HG03108 (cell line): ENCODE measurements at regions not wholly inside any gene's neighbourhood (a gene's known extent, or its start where the extent isn't known, plus 50 kb on each side); places are given as distances from the start of the nearest gene placed in this dataset.

Experiments used
- ATAC-seq: cut with Tn5 transposase; IDR thresholded peaks from one replicate; pipeline ENCODE4 v1.9.1; 2021; ENCODE audit warnings: moderate library complexity; ENCODE audit not compliant: unreplicated experiment

GRCh38 chr15:47824147-47824546, 106.8 kb downstream of the SEMA6D start:
- no peak for ATAC-seq

GRCh38 chr15:47829667-47830066, 112.4 kb downstream of the SEMA6D start:
- ATAC-seq: no peak

DNA sequence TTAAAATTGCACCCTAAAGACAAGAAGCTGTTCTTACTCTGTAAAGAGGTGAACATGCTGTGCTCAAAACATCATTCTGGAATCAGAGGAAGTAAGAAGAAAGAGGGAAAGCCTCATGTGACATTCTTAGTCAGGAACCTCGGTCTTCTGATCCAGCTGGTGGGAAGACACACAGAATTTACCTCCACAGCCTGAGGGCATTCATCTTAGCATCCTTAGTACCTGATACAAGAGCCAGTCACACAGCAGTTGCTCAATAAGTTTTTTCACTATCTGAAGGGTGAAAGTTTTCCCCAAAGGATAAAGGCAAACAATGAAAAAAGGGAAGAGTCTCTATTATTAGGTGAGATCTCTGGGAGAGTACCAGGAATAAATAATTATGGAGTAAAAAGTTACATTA, 116.8 kb downstream of the SEMA6D start:
- no peak for ATAC-seq

GRCh38 chr15:47839233-47839825, 122.0 kb downstream of the SEMA6D start:
- ATAC-seq: no peak

GRCh38 chr15:47843124-47843663, 125.9 kb downstream of the SEMA6D start:
- no peak for ATAC-seq

- no peak for ATAC-seq
Observed at GRCh38 chr15:47844437-47844836, 127.1 kb downstream of the SEMA6D start.

DNA sequence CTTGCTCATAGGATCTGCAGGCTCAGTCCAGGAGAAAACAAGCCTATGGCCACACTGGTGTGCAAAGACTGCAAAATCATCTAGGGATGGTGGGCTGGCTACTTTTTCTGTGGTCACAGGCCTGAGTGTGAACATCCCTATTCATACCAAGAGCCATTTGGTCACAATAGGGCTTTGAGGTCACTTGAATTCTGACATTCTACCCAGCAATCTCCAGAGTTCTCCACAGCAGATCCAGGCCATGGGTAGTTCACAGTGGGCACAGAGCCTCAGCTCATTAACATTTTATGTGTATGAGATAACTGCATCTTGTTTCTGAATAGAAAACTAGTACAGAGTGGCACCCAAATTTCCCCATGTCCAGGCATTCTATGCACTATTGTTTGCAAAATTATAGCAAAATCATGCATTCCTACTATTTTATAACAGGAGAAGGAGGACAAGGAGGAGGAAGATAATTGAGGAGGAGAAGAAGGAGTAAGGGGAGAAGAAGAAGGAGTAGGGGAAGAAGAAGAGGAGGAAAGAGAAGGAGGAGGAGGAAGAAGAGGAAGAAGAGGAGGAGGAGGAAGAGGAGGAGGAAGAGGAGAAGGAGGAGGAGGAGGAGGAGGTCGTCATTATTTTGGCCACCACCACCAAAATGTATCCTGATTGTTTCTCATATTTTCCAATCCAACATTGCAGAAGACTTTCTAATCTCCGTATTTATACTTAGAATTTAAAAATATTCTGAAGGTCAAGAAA, 129.0 kb downstream of the SEMA6D start:
- ATAC-seq: no peak

DNA sequence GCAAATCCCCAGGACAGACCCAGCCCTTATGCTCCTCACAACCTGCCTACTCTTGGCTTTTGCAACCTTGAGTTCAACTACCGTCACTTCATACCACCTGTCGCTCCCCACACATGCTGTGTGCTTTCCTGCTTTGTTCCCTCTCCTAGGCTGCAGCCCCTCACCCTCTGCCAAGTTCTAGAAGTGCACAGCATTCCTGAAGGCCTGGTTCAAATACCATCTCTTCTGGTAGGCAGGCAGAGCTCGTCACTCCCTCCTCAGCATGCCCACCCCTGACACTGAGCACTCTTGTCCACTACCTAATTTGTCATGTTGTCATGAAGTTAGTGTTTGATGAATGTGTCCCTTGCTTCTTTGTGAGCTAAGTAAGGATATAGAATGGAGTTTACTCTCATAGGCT, 129.6 kb downstream of the SEMA6D start:
- no peak for ATAC-seq

DNA sequence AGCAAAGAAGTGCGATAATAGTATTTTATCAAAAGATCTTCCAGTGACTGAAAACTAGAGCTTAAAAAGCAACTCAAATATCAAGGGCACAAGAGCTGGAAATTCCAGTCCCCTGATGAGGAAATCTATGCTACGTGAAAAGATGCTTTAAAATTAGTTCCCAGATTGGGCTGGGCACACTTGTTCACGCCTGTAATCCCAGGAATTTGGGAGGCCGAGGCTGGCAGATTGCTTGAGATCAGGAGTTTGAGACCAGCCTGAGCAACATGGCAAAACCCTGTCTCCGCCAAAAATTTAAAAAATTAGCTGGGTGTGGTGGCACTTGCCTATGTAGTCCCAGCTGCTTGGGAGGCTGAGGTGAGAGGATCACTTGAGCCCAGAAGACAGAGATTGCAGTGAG, 138.8 kb downstream of the SEMA6D start:
- no peak for ATAC-seq

DNA sequence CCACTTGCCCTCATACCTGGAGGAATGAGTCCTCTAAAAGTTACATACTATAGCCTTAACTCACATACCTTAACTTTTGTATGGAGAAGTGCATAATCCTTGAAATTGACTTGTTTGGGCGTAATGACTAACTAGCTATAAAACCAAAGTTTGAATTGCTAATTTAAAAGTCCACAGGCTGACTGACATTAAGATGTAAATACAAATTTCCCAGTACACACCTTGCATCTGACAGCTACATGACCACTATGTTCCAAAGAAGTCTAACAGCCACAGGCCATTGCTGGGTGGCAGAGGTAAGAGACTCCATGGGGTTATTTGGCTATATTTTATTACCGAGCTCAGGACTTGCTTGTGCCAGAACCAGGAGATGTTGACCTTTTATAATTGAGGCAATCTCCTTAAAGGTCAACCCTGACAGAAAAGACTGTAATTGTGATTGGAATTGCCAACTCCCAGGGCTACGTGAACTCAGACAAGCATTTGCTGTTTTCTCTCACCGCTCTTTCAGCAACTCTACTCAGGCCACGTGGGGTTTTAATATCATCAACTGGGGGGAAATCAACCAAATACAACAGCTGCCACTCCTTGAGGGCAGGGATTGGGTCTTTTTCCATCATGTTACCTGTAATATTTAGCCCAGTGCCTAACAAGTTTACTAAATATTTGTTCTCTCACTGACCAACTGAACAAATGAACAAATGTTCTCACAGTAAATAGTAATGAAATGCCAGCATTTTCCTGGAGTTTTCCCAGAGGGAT, 139.9 kb downstream of the SEMA6D start:
- no peak for ATAC-seq

DNA sequence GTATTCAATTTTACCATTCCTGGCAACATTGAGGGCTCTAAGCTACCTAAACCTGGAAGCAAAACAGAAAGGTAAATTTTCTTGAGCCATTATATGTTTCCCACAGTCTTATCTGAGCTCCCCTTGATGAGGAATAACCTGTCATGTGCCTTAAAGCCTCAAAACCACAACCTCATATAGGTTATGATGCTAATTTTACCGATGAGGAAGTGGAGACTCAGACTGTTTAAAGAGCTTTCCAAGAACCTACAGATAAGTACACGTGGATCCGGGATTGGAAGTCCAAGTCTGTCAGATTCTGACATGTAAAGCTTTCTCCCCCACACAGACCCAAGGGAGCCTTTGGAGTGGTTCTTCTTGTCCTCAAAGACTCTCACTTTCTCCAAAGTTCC, 140.5 kb downstream of the SEMA6D start:
- ATAC-seq: peak; percentile 54

DNA sequence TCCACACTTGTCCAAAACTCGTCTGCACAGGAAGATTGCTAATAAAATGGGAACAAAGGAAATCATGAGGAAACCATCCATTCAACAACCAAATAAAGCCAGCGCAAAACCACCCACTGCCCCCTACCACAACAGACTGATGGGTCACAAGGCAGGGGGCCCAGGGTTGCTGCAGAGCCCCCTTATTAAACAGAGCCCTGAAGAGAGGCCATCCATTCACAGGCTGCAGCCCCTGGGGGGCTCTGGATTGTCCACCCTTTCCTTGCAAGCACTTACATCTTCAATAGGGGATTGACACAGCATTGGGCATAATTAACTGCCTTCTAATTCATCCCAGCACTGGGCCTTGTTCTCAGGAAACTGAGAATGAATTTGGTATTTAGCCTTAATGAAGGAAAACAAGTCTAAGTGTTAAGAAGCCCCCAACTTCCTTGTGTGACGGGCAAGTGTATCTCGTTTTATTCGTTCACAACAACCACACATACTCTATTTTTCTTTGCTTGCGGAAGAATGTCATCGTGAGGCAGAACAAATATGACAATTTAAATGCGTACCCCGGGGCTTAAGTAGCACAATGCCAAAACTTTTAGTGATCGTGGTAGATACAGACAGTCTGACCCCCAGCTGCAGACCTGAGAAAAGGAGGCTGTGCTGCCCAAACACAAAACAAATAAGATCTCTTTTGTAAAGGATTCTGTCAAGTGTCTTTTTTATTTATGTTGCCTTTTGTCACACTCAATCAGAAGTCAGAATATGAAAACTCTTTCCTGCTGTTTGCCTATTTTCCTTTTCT, 144.0 kb downstream of the SEMA6D start:
- ATAC-seq: no peak

GRCh38 chr15:47862402-47862801, 145.1 kb downstream of the SEMA6D start:
- ATAC-seq: no peak

GRCh38 chr15:47866446-47866845, 149.1 kb downstream of the SEMA6D start:
- ATAC-seq: no peak

- ATAC-seq: no peak
Observed at GRCh38 chr15:47870300-47870955, 153.1 kb downstream of the SEMA6D start.

DNA sequence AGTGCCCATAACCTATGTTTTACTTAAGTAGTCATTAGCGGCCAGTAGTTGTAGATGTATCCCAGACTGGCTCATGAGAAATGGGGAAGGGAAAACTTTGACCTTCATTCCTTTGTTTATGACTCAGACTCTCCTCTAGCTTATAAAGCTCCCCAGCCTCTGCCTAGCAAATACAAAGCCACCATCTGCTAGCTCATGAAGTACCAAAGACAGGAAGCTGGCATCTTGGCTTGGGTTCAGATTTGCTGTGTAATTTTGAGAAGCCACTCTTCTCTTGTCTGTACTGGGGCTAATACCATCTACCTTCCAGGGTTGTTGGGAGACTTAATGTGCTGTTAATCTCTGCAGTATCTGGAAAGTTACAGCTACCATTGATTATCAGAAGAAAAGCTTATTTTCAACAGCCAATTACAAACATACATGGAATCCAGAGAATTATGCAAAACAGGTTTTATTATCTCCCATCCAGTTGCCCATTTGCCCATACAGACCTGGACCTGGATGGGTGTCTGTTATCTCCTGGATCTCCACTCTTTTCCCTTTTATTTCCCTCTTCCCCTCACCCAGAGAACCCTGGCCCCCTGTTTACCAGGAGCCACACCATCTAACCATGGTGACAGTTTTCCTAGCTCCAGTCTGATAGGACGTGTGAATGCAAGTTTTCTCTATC, 153.8 kb downstream of the SEMA6D start:
- no peak for ATAC-seq

GRCh38 chr15:47872208-47872607, 154.9 kb downstream of the SEMA6D start:
- no peak for ATAC-seq

DNA sequence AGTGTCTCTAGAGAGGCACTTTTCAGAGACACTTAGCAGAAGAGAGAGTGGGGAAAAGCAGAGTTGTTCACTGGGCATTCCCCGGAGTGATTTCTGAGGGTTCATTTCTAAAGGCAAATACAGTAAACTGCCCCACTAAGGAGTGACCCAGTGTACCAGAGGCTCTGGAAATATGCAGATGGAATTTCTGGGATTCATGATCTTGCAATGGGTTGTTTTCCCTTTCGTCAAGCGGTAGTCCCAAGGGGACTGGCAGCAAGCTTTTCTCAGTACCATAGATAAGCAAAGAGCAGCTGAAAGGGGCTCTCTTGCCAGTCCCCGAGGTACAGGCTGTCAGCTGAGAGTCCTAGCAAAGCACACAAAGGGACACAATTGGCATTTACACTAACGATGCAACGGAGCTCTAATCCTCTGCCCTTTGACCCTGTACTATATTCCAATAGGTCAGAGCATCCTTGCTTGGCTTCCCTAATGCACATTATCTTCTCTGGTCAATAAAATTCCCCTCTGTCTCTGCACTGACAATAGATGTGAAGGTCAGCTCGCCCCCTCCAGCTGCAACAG, 155.6 kb downstream of the SEMA6D start:
- ATAC-seq: no peak

DNA sequence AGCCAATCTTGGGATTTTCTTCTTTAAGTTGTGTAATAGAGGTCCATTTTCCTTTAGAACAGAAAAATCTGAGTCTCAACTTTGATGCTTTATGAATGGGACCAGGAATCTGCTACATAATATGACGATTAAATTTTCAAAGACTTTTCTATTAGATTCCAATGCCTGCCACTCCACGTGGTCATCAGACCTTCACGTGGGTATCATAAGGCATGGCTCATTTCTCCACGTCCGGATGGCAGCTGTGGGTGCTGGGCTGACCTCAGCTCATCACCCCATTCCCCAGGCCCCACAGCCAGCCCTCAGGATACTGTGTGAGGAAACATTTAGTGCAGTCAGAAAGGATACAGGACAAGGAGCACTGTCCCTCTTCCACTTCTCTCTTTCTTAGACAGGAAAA, 159.7 kb downstream of the SEMA6D start:
- no peak for ATAC-seq

DNA sequence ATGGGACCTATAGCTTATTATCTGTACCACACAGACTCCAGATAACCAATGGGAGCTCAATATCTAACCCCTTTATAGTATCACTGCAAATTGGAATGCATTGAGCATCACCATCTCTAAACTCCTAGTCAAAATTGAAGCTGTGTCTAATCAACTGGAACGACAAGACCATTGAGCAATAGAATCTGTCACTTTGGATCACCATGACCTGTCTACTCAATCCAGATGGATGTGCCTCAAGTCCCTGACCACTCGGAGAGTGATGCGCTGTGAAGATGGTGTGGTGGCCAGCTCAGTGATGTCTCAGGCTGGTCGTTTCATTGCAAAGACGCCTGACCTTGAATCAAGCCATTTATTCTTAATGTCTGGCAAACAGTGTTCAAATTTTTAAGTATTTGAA, 160.5 kb downstream of the SEMA6D start:
- ATAC-seq: no peak
